Neural progenitor cell (in vitro differentiated cells): ENCODE measurements at regions not wholly inside any gene's neighbourhood (a gene's known extent, or its start where the extent isn't known, plus 50 kb on each side); places are given as distances from the start of the nearest gene placed in this dataset.

Source experiments
- DNase-seq: peaks from one replicate; pipeline ENCODE4 v3.0.0-alpha.2; 2016; ENCODE audit warnings: low spot score
- H2AFZ ChIP-seq: fragments of 200-600 bp; sonication (generic); replicated peaks from 2 replicates; pipeline ENCODE4 v1.6.1; 2016; ENCODE audit warnings: antibody characterized with exemption
- H3F3A ChIP-seq: fragments of 200-600 bp; sonication (generic); 2 replicates; pipeline ENCODE4 v1.6.1; 2016; ENCODE audit warnings: antibody characterized with exemption, low read depth
- H3K27ac ChIP-seq: fragments of 200-600 bp; sonication (generic); 2 replicates; pipeline ENCODE4 v1.5.1; 2016; ENCODE audit warnings: mild to moderate bottlenecking
- H3K27me3 ChIP-seq: fragments of 200-600 bp; sonication (generic); 2 replicates; pipeline ENCODE4 v1.6.1; 2016; ENCODE audit warnings: mild to moderate bottlenecking, moderate library complexity
- H3K36me3 ChIP-seq: fragments of 200-600 bp; sonication (generic); 2 replicates; pipeline ENCODE4 v1.5.1; 2016
- H3K4me1 ChIP-seq: fragments of 200-600 bp; sonication (generic); 2 replicates; pipeline ENCODE4 v1.6.1; 2016; ENCODE audit warnings: mixed run types
- H3K4me2 ChIP-seq: fragments of 200-600 bp; sonication (generic); 2 replicates; pipeline ENCODE4 v1.6.1; 2016
- H3K4me3 ChIP-seq: fragments of 200-600 bp; sonication (generic); 2 replicates; pipeline ENCODE4 v1.5.1; 2016
- H3K79me2 ChIP-seq: fragments of 200-600 bp; sonication (generic); 2 replicates; pipeline ENCODE4 v1.6.1; 2016; ENCODE audit warnings: low read depth
- H3K9ac ChIP-seq: fragments of 200-600 bp; sonication (generic); 2 replicates; pipeline ENCODE4 v1.6.1; 2016
- H3K9me3 ChIP-seq: fragments of 200-600 bp; sonication (generic); 2 replicates; pipeline ENCODE4 v1.5.1; 2016; ENCODE audit warnings: low read depth
- H4K20me1 ChIP-seq: fragments of 200-600 bp; sonication (generic); 2 replicates; pipeline ENCODE4 v1.6.1; 2016; ENCODE audit warnings: low read depth
- H3K27ac Mint-ChIP-seq: 3 replicates; pipeline ENCODE4 v1.8.0; 2021; ENCODE audit warnings: mixed read lengths
- H3K27me3 Mint-ChIP-seq: 2 replicates; pipeline ENCODE4 v1.8.0; 2022; ENCODE audit warnings: low read depth, mild to moderate bottlenecking, inconsistent platforms, moderate library complexity, mixed read lengths; ENCODE audit not compliant: insufficient read depth
- H3K36me3 Mint-ChIP-seq: 3 replicates; pipeline ENCODE4 v1.8.0; 2021; ENCODE audit warnings: mixed read lengths
- H3K4me1 Mint-ChIP-seq: 3 replicates; pipeline ENCODE4 v1.8.0; 2021; ENCODE audit warnings: mixed read lengths
- H3K4me3 Mint-ChIP-seq: 3 replicates; pipeline ENCODE4 v1.8.0; 2021; ENCODE audit warnings: mild to moderate bottlenecking, moderate library complexity, mixed read lengths
- H3K9me3 Mint-ChIP-seq: 3 replicates; pipeline ENCODE4 v1.8.0; 2020; ENCODE audit warnings: mixed read lengths
- EZH2 ChIP-seq: fragments of 200-600 bp; sonication (generic); IDR thresholded peaks from 2 replicates; pipeline ENCODE4 v1.6.1; 2017; ENCODE audit warnings: antibody characterized with exemption, mild to moderate bottlenecking, moderate library complexity
- EZH2phosphoT487 ChIP-seq: fragments of 200-600 bp; sonication (generic); IDR thresholded peaks from 2 replicates; pipeline ENCODE4 v1.6.1; 2017; ENCODE audit warnings: antibody characterized with exemption
- TF ChIP-seq, protein P1 (sequence below): fragments of 200-600 bp; sonication (generic); IDR thresholded peaks from 2 replicates; pipeline ENCODE4 v1.5.1; 2017; ENCODE audit warnings: antibody characterized with exemption, mild to moderate bottlenecking

DNA sequence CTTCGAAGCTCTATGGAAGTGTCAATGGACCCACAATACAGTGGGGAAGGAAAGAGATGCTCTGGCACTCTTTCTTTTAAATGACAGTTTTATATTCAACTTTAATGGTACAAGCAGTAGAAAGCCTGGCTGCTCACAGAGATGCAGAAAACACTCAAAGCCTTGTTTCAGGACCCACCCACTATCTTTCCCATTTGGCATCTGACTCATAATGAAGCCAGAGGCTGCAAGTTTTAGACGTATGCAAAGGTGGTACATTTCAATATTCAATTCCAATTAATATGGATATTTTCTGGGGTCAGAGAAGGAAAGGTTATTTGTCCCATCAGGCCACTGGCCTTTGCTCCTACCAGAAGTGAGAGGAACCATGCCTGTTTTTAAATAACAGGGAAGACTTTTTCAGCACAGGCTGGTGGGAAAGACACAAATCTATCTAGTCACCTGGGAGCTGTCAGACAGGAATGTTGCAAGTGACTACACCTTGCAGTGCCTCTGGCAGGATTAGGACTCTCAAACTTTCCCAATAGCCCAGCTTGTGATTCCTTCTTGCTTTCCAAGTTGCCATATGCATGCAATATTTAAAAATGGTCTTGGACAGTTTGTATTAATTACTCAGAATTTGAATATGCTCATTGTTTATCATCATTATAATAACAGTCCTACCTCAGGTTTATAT, 70.0 kb upstream of the RAB40AL start:
- no peaks in the 10 kb centered on the region for H3K27me3 ChIP-seq

DNA sequence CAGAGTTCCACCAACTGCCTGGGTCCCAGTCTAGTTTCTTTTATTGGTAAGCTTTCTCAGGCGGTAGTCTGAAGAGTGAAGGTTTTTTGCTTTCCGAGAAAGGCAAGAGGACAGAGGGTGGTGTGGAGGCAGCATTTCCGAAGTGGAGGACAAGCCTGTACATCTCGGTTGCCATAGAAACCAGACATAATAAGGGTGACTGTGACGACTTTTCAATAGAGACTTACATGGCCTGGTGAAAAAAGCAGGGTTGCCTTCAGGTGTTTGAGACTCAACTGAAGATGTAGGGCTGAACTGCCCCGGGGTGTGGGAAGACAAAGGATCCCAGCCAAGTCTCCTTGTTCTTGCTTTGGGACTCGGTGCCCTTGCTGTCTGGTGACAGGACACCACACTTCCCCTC, 53.6 kb upstream of the RAB40AL start:
- Histone ChIP-seq H3K79me2 (no peaks in the 10 kb centered on the region), H3K27ac (no peak overlapping the region), H3K9me3 (no peaks in the 10 kb centered on the region), H3K4me1 (no peaks in the 10 kb centered on the region), H3K36me3 (no peaks in the 10 kb centered on the region), H3K9ac (no peak overlapping the region), H4K20me1 (no peaks in the 10 kb centered on the region), H3K4me2 (no peak overlapping the region), H2AFZ (no peak overlapping the region), H3F3A (no peaks in the 10 kb centered on the region), H3K27me3 (no peaks in the 10 kb centered on the region), H3K4me3 (no peak overlapping the region)
- Mint-ChIP-seq H3K27ac (no peak overlapping the region), H3K36me3 (peaks cover 9% of the 10 kb centered on the region), H3K4me3 (no peak overlapping the region), H3K9me3 (peaks cover 4% of the 10 kb centered on the region), H3K27me3 (no peaks in the 10 kb centered on the region), H3K4me1 (no peaks in the 10 kb centered on the region)
- DNase-seq, result peak; percentile 11
- TF ChIP-seq, protein P1, sequence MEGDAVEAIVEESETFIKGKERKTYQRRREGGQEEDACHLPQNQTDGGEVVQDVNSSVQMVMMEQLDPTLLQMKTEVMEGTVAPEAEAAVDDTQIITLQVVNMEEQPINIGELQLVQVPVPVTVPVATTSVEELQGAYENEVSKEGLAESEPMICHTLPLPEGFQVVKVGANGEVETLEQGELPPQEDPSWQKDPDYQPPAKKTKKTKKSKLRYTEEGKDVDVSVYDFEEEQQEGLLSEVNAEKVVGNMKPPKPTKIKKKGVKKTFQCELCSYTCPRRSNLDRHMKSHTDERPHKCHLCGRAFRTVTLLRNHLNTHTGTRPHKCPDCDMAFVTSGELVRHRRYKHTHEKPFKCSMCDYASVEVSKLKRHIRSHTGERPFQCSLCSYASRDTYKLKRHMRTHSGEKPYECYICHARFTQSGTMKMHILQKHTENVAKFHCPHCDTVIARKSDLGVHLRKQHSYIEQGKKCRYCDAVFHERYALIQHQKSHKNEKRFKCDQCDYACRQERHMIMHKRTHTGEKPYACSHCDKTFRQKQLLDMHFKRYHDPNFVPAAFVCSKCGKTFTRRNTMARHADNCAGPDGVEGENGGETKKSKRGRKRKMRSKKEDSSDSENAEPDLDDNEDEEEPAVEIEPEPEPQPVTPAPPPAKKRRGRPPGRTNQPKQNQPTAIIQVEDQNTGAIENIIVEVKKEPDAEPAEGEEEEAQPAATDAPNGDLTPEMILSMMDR, result no peak
- TF ChIP-seq EZH2 (no peak), EZH2phosphoT487 (no peak)

More for the DNA sequence above, 70.0 kb upstream of the RAB40AL start:
- H3K4me1 Mint-ChIP-seq, result no peaks in the 10 kb centered on the region
- no peak overlapping the region for H3K9ac ChIP-seq
- H3K27me3 Mint-ChIP-seq, result peaks cover under 1% of the 10 kb centered on the region
- TF ChIP-seq EZH2phosphoT487 (no peak), EZH2 (no peak)
- TF ChIP-seq, protein P1, result no peak
- no peaks in the 10 kb centered on the region for H3K4me1 ChIP-seq
- H3K36me3 Mint-ChIP-seq, result peaks cover 3% of the 10 kb centered on the region
- no peak overlapping the region for H3K4me3 ChIP-seq
- no peaks in the 10 kb centered on the region for H3K79me2 ChIP-seq
- peaks cover 4% of the 10 kb centered on the region for H3K9me3 ChIP-seq
- DNase-seq, result no peak
- H4K20me1 ChIP-seq, result no peaks in the 10 kb centered on the region
- no peaks in the 10 kb centered on the region for H3K9me3 Mint-ChIP-seq
- no peak overlapping the region for H3K27ac ChIP-seq
- H2AFZ ChIP-seq, result no peak overlapping the region
- H3F3A ChIP-seq, result no peaks in the 10 kb centered on the region
- H3K4me3 Mint-ChIP-seq, result no peak overlapping the region
- no peak overlapping the region for H3K4me2 ChIP-seq
- no peak overlapping the region for H3K27ac Mint-ChIP-seq
- H3K36me3 ChIP-seq, result no peaks in the 10 kb centered on the region
